ENCODE measurements at regions not wholly inside any gene's neighbourhood (a gene's known extent, or its start where the extent isn't known, plus 50 kb on each side); places are given as distances from the start of the nearest gene placed in this dataset.

- no peak overlapping the region for H3K4me3 Mint-ChIP-seq
- no peaks in the 10 kb centered on the region for H3K36me3 Mint-ChIP-seq
- H3K4me1 Mint-ChIP-seq (ENCODE audit: unreplicated experiment): peaks cover 8% of the 10 kb centered on the region
- TF ChIP-seq CTCF (conservative IDR thresholded peaks at IDR 0.05): no peak
- H3K27me3 Mint-ChIP-seq: peaks cover 9% of the 10 kb centered on the region
- no peak overlapping the region for H3K27ac Mint-ChIP-seq
- DNase-seq (ENCODE audit: extremely low spot score, unreplicated experiment): no peak
- H3K9me3 Mint-ChIP-seq: no peaks in the 10 kb centered on the region
Measured at GRCh38 chr15:98528046-98528725, 120.2 kb upstream of the IGF1R start.

- H3K9me3 Mint-ChIP-seq: no peaks in the 10 kb centered on the region
- no peak overlapping the region for H3K4me3 Mint-ChIP-seq
- peaks cover 17% of the 10 kb centered on the region for H3K27me3 Mint-ChIP-seq
- no peak overlapping the region for H3K27ac Mint-ChIP-seq
- no peak for DNase-seq (ENCODE audit: extremely low spot score, unreplicated experiment)
- peaks cover under 1% of the 10 kb centered on the region for H3K4me1 Mint-ChIP-seq (ENCODE audit: unreplicated experiment)
- no peak for TF ChIP-seq CTCF (conservative IDR thresholded peaks at IDR 0.05)
- no peaks in the 10 kb centered on the region for H3K36me3 Mint-ChIP-seq
Measured at GRCh38 chr15:98529205-98530145, 118.9 kb upstream of the IGF1R start.

- Mint-ChIP-seq H3K4me3 (no peak overlapping the region), H3K4me1 (ENCODE audit: unreplicated experiment) (no peaks in the 10 kb centered on the region)
Measured at GRCh38 chr15:98530570-98530969, 117.8 kb upstream of the IGF1R start.

GRCh38 chr15:98532063-98532462 is 116.3 kb upstream of the IGF1R start:
- Mint-ChIP-seq H3K36me3 (no peaks in the 10 kb centered on the region), H3K9me3 (no peaks in the 10 kb centered on the region), H3K4me3 (no peak overlapping the region), H3K27me3 (peaks cover 24% of the 10 kb centered on the region), H3K4me1 (ENCODE audit: unreplicated experiment) (no peaks in the 10 kb centered on the region), H3K27ac (no peak overlapping the region)
- TF ChIP-seq CTCF (conservative IDR thresholded peaks at IDR 0.05): no peak
- DNase-seq (ENCODE audit: extremely low spot score, unreplicated experiment): no peak

More at GRCh38 chr15:98530570-98530969, 117.8 kb upstream of the IGF1R start:
- Mint-ChIP-seq H3K9me3 (no peaks in the 10 kb centered on the region), H3K27me3 (peaks cover 17% of the 10 kb centered on the region), H3K27ac (no peak overlapping the region), H3K36me3 (no peaks in the 10 kb centered on the region)
- TF ChIP-seq CTCF (conservative IDR thresholded peaks at IDR 0.05): no peak
- no peak for DNase-seq (ENCODE audit: extremely low spot score, unreplicated experiment)

- no peak for DNase-seq (ENCODE audit: extremely low spot score, unreplicated experiment)
- H3K9me3 Mint-ChIP-seq: no peaks in the 10 kb centered on the region
- no peak for TF ChIP-seq CTCF (conservative IDR thresholded peaks at IDR 0.05)
- H3K4me1 Mint-ChIP-seq (ENCODE audit: unreplicated experiment): no peaks in the 10 kb centered on the region
- no peak overlapping the region for H3K4me3 Mint-ChIP-seq
- peaks cover 37% of the 10 kb centered on the region for H3K27me3 Mint-ChIP-seq
- H3K27ac Mint-ChIP-seq: no peak overlapping the region
- H3K36me3 Mint-ChIP-seq: no peaks in the 10 kb centered on the region
Measured at GRCh38 chr15:98536976-98537375, 111.4 kb upstream of the IGF1R start.
